ENCODE measurements at regions not wholly inside any gene's neighbourhood (a gene's known extent, or its start where the extent isn't known, plus 50 kb on each side); places are given as distances from the start of the nearest gene placed in this dataset.

DNA sequence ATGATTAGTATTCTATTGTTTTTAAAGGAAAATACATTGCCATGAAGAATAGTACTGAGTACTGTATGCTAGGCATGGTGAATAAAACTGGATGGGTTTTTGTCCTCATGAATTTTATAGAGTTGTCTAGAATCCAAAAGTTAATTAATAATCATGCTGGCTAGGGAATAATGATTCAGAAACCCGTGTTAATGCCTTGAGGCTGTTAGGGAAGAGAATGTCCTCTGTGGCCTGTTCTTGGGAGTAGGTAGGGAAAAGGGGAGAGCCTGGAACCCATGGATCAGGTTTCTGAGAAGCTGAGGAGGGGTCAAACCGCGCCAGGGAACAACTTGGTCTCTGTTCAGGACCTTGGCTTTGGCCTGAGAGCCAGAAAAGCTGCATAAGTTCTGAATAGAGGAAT lies 1376.3 kb upstream of the SLC10A2 start:
- Mint-ChIP-seq H3K4me3 (no peak overlapping the region), H3K36me3 (no peaks in the 10 kb centered on the region), H3K4me1 (no peaks in the 10 kb centered on the region), H3K27me3 (no peaks in the 10 kb centered on the region), H3K27ac (no peak overlapping the region), H3K9me3 (peaks cover 0 to 15% (median 7%) of the 10 kb centered on the region in 7 donors)
- DNase-seq (no peak), ATAC-seq (ENCODE audit: low read depth in 2 of 2) (no peak)

DNA sequence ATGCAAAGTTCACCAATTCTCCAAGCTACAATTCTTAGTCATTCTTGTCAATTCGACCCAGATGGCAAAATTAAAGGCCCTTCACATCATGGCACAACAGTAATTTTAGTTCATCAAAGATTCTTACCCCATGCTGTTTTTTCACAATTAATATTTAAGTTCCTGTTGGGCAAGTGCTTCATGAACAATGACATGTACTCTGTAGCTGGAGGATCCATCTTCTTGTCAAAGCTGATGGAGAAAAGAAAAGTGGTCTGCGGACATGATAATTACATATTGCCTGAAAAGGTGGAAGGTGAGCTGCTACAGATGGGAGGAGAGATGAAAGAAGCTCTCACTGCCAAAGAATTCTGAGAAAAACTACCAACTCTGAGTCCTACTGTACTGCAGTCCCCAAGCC lies 1370.3 kb upstream of the SLC10A2 start:
- DNase-seq, result no peak
- Mint-ChIP-seq H3K4me3 (no peak overlapping the region), H3K27me3 (no peaks in the 10 kb centered on the region), H3K36me3 (no peaks in the 10 kb centered on the region), H3K4me1 (no peaks in the 10 kb centered on the region), H3K9me3 (peaks cover 0 to 3% (median 0%) of the 10 kb centered on the region in 7 donors), H3K27ac (no peak overlapping the region)
- no peak for ATAC-seq (ENCODE audit: low read depth in 2 of 2)

DNA sequence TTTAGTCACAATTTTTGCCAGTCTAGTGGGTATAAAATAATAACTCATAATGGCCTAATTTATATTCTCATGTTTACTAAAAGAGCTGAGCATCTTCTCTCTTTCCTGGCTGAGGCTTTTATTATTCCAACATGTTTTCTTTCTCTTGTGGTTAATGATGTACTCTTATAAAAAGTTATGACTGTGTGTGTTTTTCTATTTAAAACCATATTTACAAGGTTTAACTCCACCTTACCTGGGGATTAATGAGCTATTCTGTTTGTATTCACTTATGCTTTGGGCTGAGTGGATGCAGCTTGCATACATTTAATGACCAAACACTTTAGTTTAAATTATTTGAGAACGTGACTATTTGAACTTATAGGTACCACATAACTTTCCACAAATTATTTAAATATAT lies 1365.7 kb upstream of the SLC10A2 start:
- no peak for ATAC-seq (ENCODE audit: low read depth in 2 of 2)
- Mint-ChIP-seq H3K27me3 (no peaks in the 10 kb centered on the region), H3K27ac (no peak overlapping the region), H3K36me3 (no peaks in the 10 kb centered on the region), H3K9me3 (peaks cover 0 to 12% (median 2%) of the 10 kb centered on the region in 7 donors), H3K4me1 (no peaks in the 10 kb centered on the region), H3K4me3 (no peak overlapping the region)
- no peak for DNase-seq

DNA sequence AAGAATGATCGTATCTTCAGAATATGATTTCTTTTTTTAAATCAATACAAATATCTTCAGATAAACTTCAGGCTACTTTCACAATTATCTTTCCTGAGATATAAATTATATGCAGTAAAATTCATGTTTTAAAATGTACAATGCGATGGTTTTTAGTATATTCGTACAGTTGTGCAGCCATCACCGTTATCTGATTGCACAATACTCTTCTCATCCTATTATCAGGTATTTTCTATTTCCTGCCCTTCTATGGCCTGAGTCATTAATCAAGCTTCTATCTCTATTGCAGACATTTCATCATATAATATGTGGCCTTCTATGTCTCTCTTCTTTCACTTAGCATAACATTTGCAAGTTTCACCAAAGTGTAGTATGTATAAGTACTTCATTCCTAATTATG lies 1360.2 kb upstream of the SLC10A2 start:
- Mint-ChIP-seq H3K4me1 (no peaks in the 10 kb centered on the region), H3K4me3 (no peak overlapping the region), H3K27me3 (no peaks in the 10 kb centered on the region), H3K36me3 (no peaks in the 10 kb centered on the region), H3K9me3 (peaks cover 0 to 17% (median 2%) of the 10 kb centered on the region in 7 donors), H3K27ac (no peak overlapping the region)
- DNase-seq, result no peak
- ATAC-seq (ENCODE audit: low read depth in 2 of 2), result no peak

DNA sequence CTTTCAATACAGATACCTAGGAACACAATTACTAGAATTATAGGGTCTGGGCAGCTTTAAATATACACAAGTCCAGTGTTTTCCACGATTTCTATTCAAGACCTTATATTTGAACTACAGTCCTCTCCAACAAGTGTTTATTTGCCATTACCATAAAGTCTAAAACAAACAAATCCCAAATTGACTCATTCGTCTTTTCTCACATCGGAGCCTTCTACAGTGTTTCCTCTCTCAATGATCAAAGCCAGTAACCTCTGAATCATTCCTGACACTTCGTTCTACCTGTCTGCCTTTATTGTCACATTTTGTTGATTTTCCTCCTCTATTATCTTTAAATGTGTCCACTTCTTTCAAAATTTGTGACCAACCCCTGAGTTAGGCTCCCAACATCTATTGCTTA lies 1356.5 kb upstream of the SLC10A2 start:
- peaks cover 0 to 8% (median 0%) of the 10 kb centered on the region in 7 donors for H3K9me3 Mint-ChIP-seq
- no peaks in the 10 kb centered on the region for H3K27me3 Mint-ChIP-seq
- no peak for ATAC-seq (ENCODE audit: low read depth in 2 of 2)
- no peak for DNase-seq
- no peak overlapping the region for H3K27ac Mint-ChIP-seq
- H3K4me3 Mint-ChIP-seq, result no peak overlapping the region
- H3K4me1 Mint-ChIP-seq, result no peaks in the 10 kb centered on the region
- no peaks in the 10 kb centered on the region for H3K36me3 Mint-ChIP-seq

DNA sequence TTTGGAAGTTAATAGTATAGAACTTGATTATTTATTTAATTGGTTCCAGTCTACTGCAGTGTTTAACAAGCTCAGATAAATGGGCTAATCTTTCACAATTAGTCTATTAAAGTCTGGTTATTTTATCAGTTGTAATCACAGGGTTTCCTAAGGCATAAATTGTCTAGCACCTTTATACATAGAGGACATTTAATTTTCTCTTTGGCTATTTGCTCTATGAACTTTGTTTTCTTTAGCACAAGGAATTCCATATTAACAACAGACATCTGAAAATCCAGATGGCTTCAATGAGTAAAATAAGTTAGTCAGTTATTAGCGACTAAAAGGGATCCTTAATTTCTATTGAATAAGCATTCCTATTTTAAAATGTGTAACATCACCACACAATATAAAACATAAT lies 1350.8 kb upstream of the SLC10A2 start:
- ATAC-seq (ENCODE audit: low read depth in 2 of 2), result no peak
- no peak overlapping the region for H3K27ac Mint-ChIP-seq
- peaks cover 0 to 3% (median 0%) of the 10 kb centered on the region in 7 donors for H3K9me3 Mint-ChIP-seq
- H3K36me3 Mint-ChIP-seq, result no peaks in the 10 kb centered on the region
- DNase-seq, result no peak
- no peaks in the 10 kb centered on the region for H3K4me1 Mint-ChIP-seq
- H3K4me3 Mint-ChIP-seq, result no peak overlapping the region
- no peaks in the 10 kb centered on the region for H3K27me3 Mint-ChIP-seq

DNA sequence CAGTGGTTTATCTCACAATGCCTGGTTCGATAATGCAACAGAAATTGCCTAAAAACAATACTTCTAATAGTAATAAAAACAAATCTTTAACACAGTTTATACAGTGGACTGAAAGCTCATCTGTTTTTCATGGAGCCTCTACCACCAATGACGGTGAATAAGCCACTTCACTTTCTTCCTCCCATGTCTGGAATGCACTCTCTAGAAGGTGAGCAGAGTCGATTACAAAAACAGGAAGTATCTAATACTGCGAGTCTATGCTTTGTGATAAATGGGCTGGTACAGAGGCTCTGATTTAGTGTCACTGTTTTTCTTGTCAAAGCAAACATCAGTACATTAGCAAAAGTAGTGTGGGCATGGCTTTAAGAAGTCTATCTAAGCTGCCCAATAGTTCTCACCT lies 1348.6 kb upstream of the SLC10A2 start:
- H3K4me1 Mint-ChIP-seq, result no peaks in the 10 kb centered on the region
- peaks cover 0 to 3% (median 0%) of the 10 kb centered on the region in 7 donors for H3K9me3 Mint-ChIP-seq
- H3K27me3 Mint-ChIP-seq, result no peaks in the 10 kb centered on the region
- no peak for DNase-seq
- no peaks in the 10 kb centered on the region for H3K36me3 Mint-ChIP-seq
- no peak overlapping the region for H3K4me3 Mint-ChIP-seq
- ATAC-seq (ENCODE audit: low read depth in 2 of 2), result no peak
- no peak overlapping the region for H3K27ac Mint-ChIP-seq

DNA sequence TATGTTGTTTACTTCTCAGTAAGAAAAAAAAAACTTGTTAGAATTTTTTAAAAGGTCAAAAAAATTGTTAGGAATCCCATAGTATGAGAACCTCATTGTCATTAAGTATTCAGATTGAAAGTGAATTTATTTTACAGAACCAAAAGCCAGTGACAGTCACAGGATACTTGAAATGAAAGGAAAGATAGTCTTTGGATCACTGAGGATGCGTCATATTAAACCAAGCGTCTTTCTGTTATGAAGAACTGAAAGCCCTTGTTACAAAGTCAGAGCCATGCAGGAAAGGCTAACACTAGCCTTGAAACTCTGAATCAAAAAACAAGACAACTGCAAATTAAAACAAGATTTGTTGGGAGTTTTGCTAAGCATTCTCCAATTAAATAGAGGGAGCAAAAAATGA lies 1348.0 kb upstream of the SLC10A2 start:
- no peak for ATAC-seq (ENCODE audit: low read depth in 2 of 2)

DNA sequence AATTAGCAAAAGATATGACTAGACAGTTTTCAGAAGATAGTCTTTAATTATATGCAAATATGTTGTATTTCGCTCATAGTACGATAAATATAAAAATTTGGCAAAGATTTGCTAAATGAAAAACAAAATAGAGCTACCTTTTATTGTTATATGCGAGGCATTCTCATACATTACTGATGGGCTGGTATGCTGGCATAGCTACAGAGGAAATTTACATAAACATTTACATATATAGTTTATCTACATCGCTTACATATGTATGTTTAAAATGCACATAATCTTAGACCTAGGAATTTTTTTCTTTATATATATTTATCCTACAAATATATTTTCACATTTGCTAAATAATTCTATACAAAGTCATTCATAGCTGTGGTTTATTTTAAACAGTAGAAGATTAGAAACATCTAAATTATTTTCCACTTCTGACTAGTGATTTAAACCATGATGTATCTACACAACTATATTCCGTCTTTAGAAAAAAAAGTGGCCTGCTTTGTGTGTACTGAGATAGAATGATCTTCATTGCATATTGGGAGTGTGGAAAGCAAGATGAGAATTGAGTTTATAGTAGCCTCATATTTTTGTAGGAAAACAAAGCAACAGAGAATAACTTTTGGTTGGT lies 1345.0 kb upstream of the SLC10A2 start:
- no peaks in the 10 kb centered on the region for H3K36me3 Mint-ChIP-seq
- no peak for ATAC-seq (ENCODE audit: low read depth in 2 of 2)
- H3K27me3 Mint-ChIP-seq, result no peaks in the 10 kb centered on the region
- no peak overlapping the region for H3K4me3 Mint-ChIP-seq
- H3K9me3 Mint-ChIP-seq, result peaks cover 0 to 4% (median 0%) of the 10 kb centered on the region in 7 donors
- H3K4me1 Mint-ChIP-seq, result no peaks in the 10 kb centered on the region
- no peak for DNase-seq
- H3K27ac Mint-ChIP-seq, result no peak overlapping the region

More for the DNA sequence above, 1348.0 kb upstream of the SLC10A2 start:
- Mint-ChIP-seq H3K36me3 (no peaks in the 10 kb centered on the region), H3K27me3 (no peaks in the 10 kb centered on the region), H3K4me3 (no peak overlapping the region), H3K4me1 (no peaks in the 10 kb centered on the region), H3K27ac (no peak overlapping the region), H3K9me3 (peaks cover 0 to 3% (median 0%) of the 10 kb centered on the region in 7 donors)
- no peak for DNase-seq

DNA sequence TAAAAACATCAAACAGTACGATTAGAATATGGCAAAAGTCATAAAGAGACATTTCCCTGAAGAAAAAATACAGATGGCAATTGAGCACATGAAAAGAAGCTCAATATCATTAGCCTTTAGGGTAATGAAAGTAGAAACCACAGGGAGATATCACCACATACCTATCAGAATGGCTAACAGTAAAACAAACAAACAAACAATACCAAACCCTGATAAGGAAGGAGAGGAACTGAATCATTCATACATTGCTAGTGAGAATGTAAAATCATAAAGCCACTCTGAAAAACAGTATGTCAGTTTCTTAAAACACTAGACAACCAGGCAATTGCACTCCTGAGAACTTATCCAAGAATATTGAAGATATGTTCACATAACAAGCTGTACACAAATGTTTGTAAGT lies 1342.5 kb upstream of the SLC10A2 start:
- H3K36me3 Mint-ChIP-seq, result no peaks in the 10 kb centered on the region
- no peak for DNase-seq
- no peak overlapping the region for H3K4me3 Mint-ChIP-seq
- no peak overlapping the region for H3K27ac Mint-ChIP-seq
- ATAC-seq (ENCODE audit: low read depth in 2 of 2), result no peak
- peaks cover 0 to 4% (median 0%) of the 10 kb centered on the region in 7 donors for H3K9me3 Mint-ChIP-seq
- H3K4me1 Mint-ChIP-seq, result no peaks in the 10 kb centered on the region
- H3K27me3 Mint-ChIP-seq, result no peaks in the 10 kb centered on the region

DNA sequence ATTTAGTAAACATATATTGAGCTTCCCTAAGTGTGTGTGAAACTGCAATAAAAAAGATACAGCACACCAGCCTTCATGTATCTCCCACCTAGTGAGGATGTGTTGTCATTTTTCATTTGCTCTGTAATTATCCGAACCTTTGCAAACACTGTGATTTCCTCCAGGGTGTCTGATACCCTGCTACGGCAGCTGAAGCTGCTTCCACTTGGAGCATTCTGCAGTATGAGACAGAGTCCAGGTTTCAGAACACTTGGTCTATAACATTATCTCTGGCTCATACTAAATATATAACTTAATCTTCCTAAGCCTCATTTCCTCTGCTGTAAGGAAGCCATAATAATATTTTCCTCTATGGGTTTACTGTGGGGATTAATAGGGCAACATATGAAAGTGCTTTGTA lies 1338.1 kb upstream of the SLC10A2 start:
- DNase-seq, result no peak

DNA sequence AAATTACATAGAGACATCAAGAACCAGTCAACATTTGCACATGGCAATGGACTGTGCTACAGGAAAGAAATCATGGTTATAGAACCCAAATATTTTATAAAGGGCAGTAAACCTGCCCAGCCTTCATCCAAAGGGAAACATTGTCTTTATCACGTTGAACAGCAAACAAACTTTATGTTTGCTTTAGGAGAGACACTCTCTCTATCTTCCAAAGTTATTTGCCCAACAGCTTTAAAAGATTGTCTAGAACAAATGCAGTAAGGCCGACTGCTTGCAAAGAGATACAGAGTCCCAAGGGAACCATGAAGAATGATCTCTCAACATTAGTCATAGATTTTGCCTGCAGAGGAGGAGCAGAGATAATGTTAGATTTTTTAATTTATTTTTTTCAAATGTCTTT lies 1323.5 kb upstream of the SLC10A2 start:
- H3K4me1 Mint-ChIP-seq, result no peaks in the 10 kb centered on the region
- peaks cover 7 to 31% (median 11%) of the 10 kb centered on the region in 7 donors for H3K9me3 Mint-ChIP-seq
- H3K27ac Mint-ChIP-seq, result no peak overlapping the region
- no peaks in the 10 kb centered on the region for H3K27me3 Mint-ChIP-seq
- DNase-seq (no peak), ATAC-seq (ENCODE audit: low read depth in 2 of 2) (no peak)
- no peaks in the 10 kb centered on the region for H3K36me3 Mint-ChIP-seq
- H3K4me3 Mint-ChIP-seq, result no peak overlapping the region

More for the DNA sequence above, 1338.1 kb upstream of the SLC10A2 start:
- Mint-ChIP-seq H3K4me3 (no peak overlapping the region), H3K9me3 (peaks cover 0 to 8% (median 3%) of the 10 kb centered on the region in 7 donors), H3K27ac (no peak overlapping the region), H3K27me3 (no peaks in the 10 kb centered on the region), H3K36me3 (no peaks in the 10 kb centered on the region), H3K4me1 (no peaks in the 10 kb centered on the region)
- ATAC-seq (ENCODE audit: low read depth in 2 of 2), result no peak

DNA sequence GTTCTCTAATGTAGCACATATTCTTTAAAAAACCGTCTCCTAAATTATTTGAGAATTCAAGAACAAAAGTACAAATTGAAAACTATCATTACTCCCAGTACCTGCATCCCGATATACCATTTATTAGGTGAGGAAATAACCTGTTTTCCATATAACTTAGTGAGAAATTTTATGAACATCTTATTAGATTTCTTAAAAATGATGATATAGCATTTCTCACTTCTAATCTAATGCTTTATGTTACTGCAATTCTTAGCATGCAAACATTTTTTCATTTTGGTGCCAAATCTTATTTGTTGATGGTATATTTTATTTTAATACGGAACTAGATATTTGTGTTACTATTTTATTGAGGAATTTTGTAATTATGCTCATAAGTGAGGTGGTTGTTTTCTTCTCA lies 1321.3 kb upstream of the SLC10A2 start:
- ATAC-seq (ENCODE audit: low read depth in 2 of 2), result no peak
- DNase-seq, result no peak
- Mint-ChIP-seq H3K4me1 (no peaks in the 10 kb centered on the region), H3K9me3 (peaks cover 7 to 31% (median 10%) of the 10 kb centered on the region in 7 donors), H3K4me3 (no peak overlapping the region), H3K27me3 (no peaks in the 10 kb centered on the region), H3K36me3 (no peaks in the 10 kb centered on the region), H3K27ac (no peak overlapping the region)

DNA sequence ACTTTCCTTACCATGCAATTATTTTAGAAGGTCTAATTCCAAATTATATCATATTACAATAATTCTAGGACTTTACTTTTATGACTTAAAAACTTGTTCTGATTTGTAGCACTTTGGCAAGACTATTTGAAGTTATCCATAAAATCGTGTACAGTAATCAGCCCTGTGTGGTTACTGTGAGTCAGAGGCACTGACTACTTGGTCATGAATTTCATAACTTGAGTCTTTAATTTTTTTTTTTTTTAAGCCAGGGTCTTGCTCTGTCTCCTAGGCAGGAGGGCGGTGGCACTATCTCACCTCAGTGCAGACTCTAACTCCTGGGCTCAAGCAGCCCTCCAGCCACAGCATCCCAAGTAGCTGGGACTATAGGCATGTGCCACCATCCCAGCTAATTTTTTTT lies 1319.2 kb upstream of the SLC10A2 start:
- DNase-seq, result no peak
- no peak for ATAC-seq (ENCODE audit: low read depth in 2 of 2)
- H3K4me3 Mint-ChIP-seq, result no peak overlapping the region
- no peaks in the 10 kb centered on the region for H3K4me1 Mint-ChIP-seq
- H3K9me3 Mint-ChIP-seq, result peaks cover 0 to 20% (median 8%) of the 10 kb centered on the region in 7 donors
- no peaks in the 10 kb centered on the region for H3K27me3 Mint-ChIP-seq
- no peaks in the 10 kb centered on the region for H3K36me3 Mint-ChIP-seq
- H3K27ac Mint-ChIP-seq, result no peak overlapping the region

DNA sequence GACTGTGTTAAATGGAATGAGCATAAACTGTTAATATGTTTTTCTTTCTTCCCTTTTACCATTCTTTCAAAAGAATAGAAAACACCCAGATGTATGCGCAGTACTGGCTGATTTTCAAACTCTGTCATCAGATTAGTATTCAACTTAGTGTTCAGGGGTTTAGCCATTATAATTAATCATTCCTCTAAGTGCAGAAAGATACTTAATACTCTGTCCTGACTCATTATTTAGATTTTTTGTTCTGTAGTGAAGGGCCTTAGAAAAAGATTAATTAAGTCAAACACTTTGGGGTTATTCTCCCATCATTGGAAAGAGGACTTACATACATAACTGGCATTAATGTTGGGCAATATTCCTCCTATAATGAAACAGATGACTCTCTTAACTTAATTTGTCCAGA lies 1316.7 kb upstream of the SLC10A2 start:
- Mint-ChIP-seq H3K36me3 (no peaks in the 10 kb centered on the region), H3K27me3 (no peaks in the 10 kb centered on the region), H3K4me3 (no peak overlapping the region), H3K4me1 (no peaks in the 10 kb centered on the region), H3K27ac (no peak overlapping the region), H3K9me3 (peaks cover 0 to 8% (median 6%) of the 10 kb centered on the region in 7 donors)
- no peak for DNase-seq
- no peak for ATAC-seq (ENCODE audit: low read depth in 2 of 2)

Data from naive B cell (primary cell).